ENCODE measurements at regions not wholly inside any gene's neighbourhood (a gene's known extent, or its start where the extent isn't known, plus 50 kb on each side); places are given as distances from the start of the nearest gene placed in this dataset.

- no peak for TF ChIP-seq ZC3H10 (CRISPR knock-in tag; IDR thresholded peaks at IDR 0.05)
Observed at GRCh38 chr1:213738658-213739057, 249.1 kb upstream of the PROX1 start (continued).

DNA sequence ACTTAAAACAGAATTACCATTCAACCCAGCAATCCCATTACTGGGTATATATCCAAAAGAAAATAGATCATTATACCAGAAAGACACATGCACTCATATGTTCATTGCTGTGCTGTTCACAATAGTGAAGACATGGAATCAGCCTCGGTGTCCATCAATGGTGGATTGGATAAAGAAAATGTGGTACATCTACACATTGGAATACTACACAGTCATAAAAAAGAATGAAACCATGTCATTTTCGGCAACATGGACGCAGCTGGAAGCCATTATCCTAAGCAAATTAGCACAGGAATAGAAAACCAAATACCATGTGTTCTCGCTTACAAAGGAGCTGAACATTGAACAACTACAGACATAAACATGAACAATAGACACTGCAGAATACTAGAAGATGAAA, 244.8 kb upstream of the PROX1 start:
- TF ChIP-seq ZNF8 (CRISPR knock-in tag; IDR thresholded peaks at IDR 0.05) (peak; percentile 88), ZNF565 (CRISPR knock-in tag; conservative IDR thresholded peaks at IDR 0.05; ENCODE audit: low read depth) (no peak)
- ATAC-seq, result no peak

GRCh38 chr1:213744780-213745179, 243.0 kb upstream of the PROX1 start:
- TF ChIP-seq, protein P1, sequence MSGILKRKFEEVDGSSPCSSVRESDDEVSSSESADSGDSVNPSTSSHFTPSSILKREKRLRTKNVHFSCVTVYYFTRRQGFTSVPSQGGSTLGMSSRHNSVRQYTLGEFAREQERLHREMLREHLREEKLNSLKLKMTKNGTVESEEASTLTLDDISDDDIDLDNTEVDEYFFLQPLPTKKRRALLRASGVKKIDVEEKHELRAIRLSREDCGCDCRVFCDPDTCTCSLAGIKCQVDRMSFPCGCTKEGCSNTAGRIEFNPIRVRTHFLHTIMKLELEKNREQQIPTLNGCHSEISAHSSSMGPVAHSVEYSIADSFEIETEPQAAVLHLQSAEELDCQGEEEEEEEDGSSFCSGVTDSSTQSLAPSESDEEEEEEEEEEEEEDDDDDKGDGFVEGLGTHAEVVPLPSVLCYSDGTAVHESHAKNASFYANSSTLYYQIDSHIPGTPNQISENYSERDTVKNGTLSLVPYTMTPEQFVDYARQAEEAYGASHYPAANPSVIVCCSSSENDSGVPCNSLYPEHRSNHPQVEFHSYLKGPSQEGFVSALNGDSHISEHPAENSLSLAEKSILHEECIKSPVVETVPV (CRISPR knock-in tag; IDR thresholded peaks at IDR 0.05), result no peak
- TF ChIP-seq ZNF8 (CRISPR knock-in tag; IDR thresholded peaks at IDR 0.05) (no peak), OSR1 (CRISPR knock-in tag; IDR thresholded peaks at IDR 0.05) (no peak), ARNTL (CRISPR knock-in tag; IDR thresholded peaks at IDR 0.05; ENCODE audit: borderline replicate concordance, low read depth) (no peak), GLIS3 (CRISPR knock-in tag; IDR thresholded peaks at IDR 0.05) (no peak), SNAI2 (CRISPR knock-in tag; IDR thresholded peaks at IDR 0.05) (no peak), RARB (CRISPR knock-in tag; IDR thresholded peaks at IDR 0.05) (no peak), ZFP30 (CRISPR knock-in tag; IDR thresholded peaks at IDR 0.05) (no peak)
- TF ChIP-seq, protein P2, sequence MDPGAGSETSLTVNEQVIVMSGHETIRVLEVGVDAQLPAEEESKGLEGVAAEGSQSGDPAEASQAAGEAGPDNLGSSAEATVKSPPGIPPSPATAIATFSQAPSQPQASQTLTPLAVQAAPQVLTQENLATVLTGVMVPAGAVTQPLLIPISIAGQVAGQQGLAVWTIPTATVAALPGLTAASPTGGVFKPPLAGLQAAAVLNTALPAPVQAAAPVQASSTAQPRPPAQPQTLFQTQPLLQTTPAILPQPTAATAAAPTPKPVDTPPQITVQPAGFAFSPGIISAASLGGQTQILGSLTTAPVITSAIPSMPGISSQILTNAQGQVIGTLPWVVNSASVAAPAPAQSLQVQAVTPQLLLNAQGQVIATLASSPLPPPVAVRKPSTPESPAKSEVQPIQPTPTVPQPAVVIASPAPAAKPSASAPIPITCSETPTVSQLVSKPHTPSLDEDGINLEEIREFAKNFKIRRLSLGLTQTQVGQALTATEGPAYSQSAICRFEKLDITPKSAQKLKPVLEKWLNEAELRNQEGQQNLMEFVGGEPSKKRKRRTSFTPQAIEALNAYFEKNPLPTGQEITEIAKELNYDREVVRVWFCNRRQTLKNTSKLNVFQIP (CRISPR knock-in tag; IDR thresholded peaks at IDR 0.05; ENCODE audit: borderline replicate concordance, low read depth), result no peak
- ATAC-seq, result no peak

GRCh38 chr1:213745451-213745850, 242.3 kb upstream of the PROX1 start:
- ATAC-seq, result no peak

GRCh38 chr1:213749558-213749957, 238.2 kb upstream of the PROX1 start:
- no peak for ATAC-seq
- TF ChIP-seq BACH2 (CRISPR knock-in tag; IDR thresholded peaks at IDR 0.05; ENCODE audit: borderline replicate concordance) (no peak), PPARA (CRISPR knock-in tag; IDR thresholded peaks at IDR 0.05; ENCODE audit: borderline replicate concordance) (no peak), OSR1 (CRISPR knock-in tag; IDR thresholded peaks at IDR 0.05) (no peak), TCF4 (CRISPR knock-in tag; IDR thresholded peaks at IDR 0.05; ENCODE audit: borderline replicate concordance) (no peak), CREB5 (CRISPR knock-in tag; IDR thresholded peaks at IDR 0.05; ENCODE audit: low read depth) (no peak), ZNF8 (CRISPR knock-in tag; IDR thresholded peaks at IDR 0.05) (no peak), ZFP30 (CRISPR knock-in tag; IDR thresholded peaks at IDR 0.05) (no peak), ESRRG (CRISPR knock-in tag; IDR thresholded peaks at IDR 0.05) (no peak), ARNTL (CRISPR knock-in tag; IDR thresholded peaks at IDR 0.05; ENCODE audit: borderline replicate concordance, low read depth) (no peak), CSDC2 (CRISPR knock-in tag; IDR thresholded peaks at IDR 0.05) (no peak)
- TF ChIP-seq, protein P2 (CRISPR knock-in tag; IDR thresholded peaks at IDR 0.05; ENCODE audit: borderline replicate concordance, low read depth), result no peak
- TF ChIP-seq, protein P1 (CRISPR knock-in tag; IDR thresholded peaks at IDR 0.05), result no peak

More at GRCh38 chr1:213745451-213745850, 242.3 kb upstream of the PROX1 start:
- TF ChIP-seq TCF4 (CRISPR knock-in tag; IDR thresholded peaks at IDR 0.05; ENCODE audit: borderline replicate concordance), result no peak
- TF ChIP-seq BACH2 (CRISPR knock-in tag; IDR thresholded peaks at IDR 0.05; ENCODE audit: borderline replicate concordance), result no peak
- TF ChIP-seq PPARA (CRISPR knock-in tag; IDR thresholded peaks at IDR 0.05; ENCODE audit: borderline replicate concordance), result no peak
- TF ChIP-seq ISL1 (CRISPR knock-in tag; IDR thresholded peaks at IDR 0.05), result no peak
- TF ChIP-seq ZFP3 (CRISPR knock-in tag; IDR thresholded peaks at IDR 0.05), result no peak
- TF ChIP-seq, protein P3, sequence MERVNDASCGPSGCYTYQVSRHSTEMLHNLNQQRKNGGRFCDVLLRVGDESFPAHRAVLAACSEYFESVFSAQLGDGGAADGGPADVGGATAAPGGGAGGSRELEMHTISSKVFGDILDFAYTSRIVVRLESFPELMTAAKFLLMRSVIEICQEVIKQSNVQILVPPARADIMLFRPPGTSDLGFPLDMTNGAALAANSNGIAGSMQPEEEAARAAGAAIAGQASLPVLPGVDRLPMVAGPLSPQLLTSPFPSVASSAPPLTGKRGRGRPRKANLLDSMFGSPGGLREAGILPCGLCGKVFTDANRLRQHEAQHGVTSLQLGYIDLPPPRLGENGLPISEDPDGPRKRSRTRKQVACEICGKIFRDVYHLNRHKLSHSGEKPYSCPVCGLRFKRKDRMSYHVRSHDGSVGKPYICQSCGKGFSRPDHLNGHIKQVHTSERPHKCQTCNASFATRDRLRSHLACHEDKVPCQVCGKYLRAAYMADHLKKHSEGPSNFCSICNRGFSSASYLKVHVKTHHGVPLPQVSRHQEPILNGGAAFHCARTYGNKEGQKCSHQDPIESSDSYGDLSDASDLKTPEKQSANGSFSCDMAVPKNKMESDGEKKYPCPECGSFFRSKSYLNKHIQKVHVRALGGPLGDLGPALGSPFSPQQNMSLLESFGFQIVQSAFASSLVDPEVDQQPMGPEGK (CRISPR knock-in tag; IDR thresholded peaks at IDR 0.05; ENCODE audit: borderline replicate concordance), result no peak
- TF ChIP-seq ZFP30 (CRISPR knock-in tag; IDR thresholded peaks at IDR 0.05), result no peak
- TF ChIP-seq ZNF70 (CRISPR knock-in tag; IDR thresholded peaks at IDR 0.05), result no peak
- TF ChIP-seq TOX (CRISPR knock-in tag; IDR thresholded peaks at IDR 0.05; ENCODE audit: borderline replicate concordance), result no peak
- TF ChIP-seq SNAI2 (CRISPR knock-in tag; IDR thresholded peaks at IDR 0.05), result no peak

Measured in SK-N-SH treated with all-trans-retinoic acid at 6 μM for 48 hours (cell line).